MM.1S (cell line): ENCODE measurements at regions not wholly inside any gene's neighbourhood (a gene's known extent, or its start where the extent isn't known, plus 50 kb on each side); places are given as distances from the start of the nearest gene placed in this dataset.

Source experiments
- EZH2 ChIP-seq: fragments of 300-600 bp; sonication (generic); optimal IDR thresholded peaks from 2 replicates; pipeline ENCODE3; 2017; ENCODE audit warnings: low read depth, mild to moderate bottlenecking, antibody characterized with exemption, low read length, mixed read lengths
- TF ChIP-seq, protein P1 (sequence below): fragments of 300-600 bp; sonication (generic); IDR thresholded peaks from 2 replicates; pipeline ENCODE4 v1.5.1; 2016; ENCODE audit warnings: antibody characterized with exemption, low read length, mixed read lengths

DNA sequence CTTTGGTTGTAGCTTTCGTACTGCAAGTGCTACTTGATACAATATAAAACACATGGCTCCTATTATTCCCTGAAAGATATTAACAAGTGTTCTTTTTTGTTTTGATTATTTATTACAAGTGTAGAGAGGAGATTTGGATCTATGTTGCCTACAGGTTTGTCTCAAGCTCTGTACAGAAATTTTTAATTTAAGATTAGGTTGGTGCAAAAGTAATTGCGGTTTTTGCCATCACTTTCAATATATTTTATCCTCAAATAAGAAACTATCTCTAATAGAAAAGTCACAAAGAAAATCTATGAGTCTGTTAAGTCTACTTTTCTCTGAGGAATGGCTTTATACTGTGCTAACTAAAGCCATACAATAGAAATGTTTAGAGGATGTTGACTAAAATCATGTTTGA is 1086.1 kb downstream of the GRM8 start:
- TF ChIP-seq, protein P1, sequence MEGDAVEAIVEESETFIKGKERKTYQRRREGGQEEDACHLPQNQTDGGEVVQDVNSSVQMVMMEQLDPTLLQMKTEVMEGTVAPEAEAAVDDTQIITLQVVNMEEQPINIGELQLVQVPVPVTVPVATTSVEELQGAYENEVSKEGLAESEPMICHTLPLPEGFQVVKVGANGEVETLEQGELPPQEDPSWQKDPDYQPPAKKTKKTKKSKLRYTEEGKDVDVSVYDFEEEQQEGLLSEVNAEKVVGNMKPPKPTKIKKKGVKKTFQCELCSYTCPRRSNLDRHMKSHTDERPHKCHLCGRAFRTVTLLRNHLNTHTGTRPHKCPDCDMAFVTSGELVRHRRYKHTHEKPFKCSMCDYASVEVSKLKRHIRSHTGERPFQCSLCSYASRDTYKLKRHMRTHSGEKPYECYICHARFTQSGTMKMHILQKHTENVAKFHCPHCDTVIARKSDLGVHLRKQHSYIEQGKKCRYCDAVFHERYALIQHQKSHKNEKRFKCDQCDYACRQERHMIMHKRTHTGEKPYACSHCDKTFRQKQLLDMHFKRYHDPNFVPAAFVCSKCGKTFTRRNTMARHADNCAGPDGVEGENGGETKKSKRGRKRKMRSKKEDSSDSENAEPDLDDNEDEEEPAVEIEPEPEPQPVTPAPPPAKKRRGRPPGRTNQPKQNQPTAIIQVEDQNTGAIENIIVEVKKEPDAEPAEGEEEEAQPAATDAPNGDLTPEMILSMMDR = no peak
- TF ChIP-seq EZH2 = no peak
